ENCODE measurements at regions not wholly inside any gene's neighbourhood (a gene's known extent, or its start where the extent isn't known, plus 50 kb on each side); places are given as distances from the start of the nearest gene placed in this dataset.
A peak's percentile ranks its signal among the peaks of the same experiment; 100 is the strongest.

GRCh38 chr7:46237466-46237865 lies 316.4 kb upstream of the IGFBP3 start:
- TF ChIP-seq EZH2phosphoT487 (IDR thresholded peaks at IDR 0.05; ENCODE audit: insufficient read depth, low read depth) = no peak
- TF ChIP-seq EZH2 (IDR thresholded peaks at IDR 0.05; ENCODE audit: insufficient read depth, poor library complexity, severe bottlenecking) = no peak
- WGBS, 2 experiments (ENCODE audit: low coverage in 1 of 2, low lambda C conversion rate in 2 of 2, missing lambda C conversion rate in 2 of 2) = 89 to 100% methylated on average over 1 of the region's 1 CpG

GRCh38 chr7:46233585-46234329 lies 312.7 kb upstream of the IGFBP3 start:
- H3F3A ChIP-seq (ENCODE audit: insufficient read depth) = peaks cover 13% of the 10 kb centered on the region; the same call in 1 of the 2 replicates
- H3K9me3 ChIP-seq (ENCODE audit: low read depth) = no peaks in the 10 kb centered on the region
- TF ChIP-seq EZH2phosphoT487 (IDR thresholded peaks at IDR 0.05; ENCODE audit: insufficient read depth, low read depth) = no peak
- TF ChIP-seq EZH2 (IDR thresholded peaks at IDR 0.05; ENCODE audit: insufficient read depth, poor library complexity, severe bottlenecking) = no peak
- no peak overlapping the region for H3K4me3 ChIP-seq
- no peak overlapping the region for H3K4me2 ChIP-seq (ENCODE audit: unreplicated experiment)
- H3K9me2 ChIP-seq (ENCODE audit: insufficient read depth) = 0 out of 2 replicates have a peak, but pooled peaks cover 3% of the 10 kb centered on the region
- no peaks in the 10 kb centered on the region for H3K27me3 ChIP-seq (replicated peaks; ENCODE audit: insufficient read depth)
- H2AFZ ChIP-seq = no peak overlapping the region
- WGBS, 2 experiments (ENCODE audit: low coverage in 1 of 2, low lambda C conversion rate in 2 of 2, missing lambda C conversion rate in 2 of 2) = 97 to 100% methylated on average over 1 of the region's 1 CpG
- H3K36me3 ChIP-seq (ENCODE audit: low read depth) = no peaks in the 10 kb centered on the region
- peaks cover 21% of the 10 kb centered on the region for H3K4me1 ChIP-seq (ENCODE audit: insufficient read depth)
- H3K9ac ChIP-seq = no peak overlapping the region
- no peak overlapping the region for H3K27ac ChIP-seq
- H3K79me2 ChIP-seq (ENCODE audit: insufficient read depth) = no peaks in the 10 kb centered on the region
- in situ Hi-C loops (cut with MboI) = no loop called here
- no peaks in the 10 kb centered on the region for H4K20me1 ChIP-seq (ENCODE audit: insufficient read depth)
- DNase-seq = peak; percentile 19

More at GRCh38 chr7:46237466-46237865, 316.4 kb upstream of the IGFBP3 start:
- Histone ChIP-seq H3K4me3 (no peak overlapping the region), H3K4me1 (ENCODE audit: insufficient read depth) (no peaks in the 10 kb centered on the region), H3K9me3 (ENCODE audit: low read depth) (no peaks in the 10 kb centered on the region), H3K4me2 (ENCODE audit: unreplicated experiment) (no peak overlapping the region), H2AFZ (no peak overlapping the region), H3K36me3 (ENCODE audit: low read depth) (no peaks in the 10 kb centered on the region), H3K27me3 (replicated peaks; ENCODE audit: insufficient read depth) (no peaks in the 10 kb centered on the region), H3K79me2 (ENCODE audit: insufficient read depth) (no peaks in the 10 kb centered on the region), H3K27ac (no peak overlapping the region), H3K9ac (no peak overlapping the region), H3F3A (ENCODE audit: insufficient read depth) (no peaks in the 10 kb centered on the region), H4K20me1 (ENCODE audit: insufficient read depth) (no peaks in the 10 kb centered on the region), H3K9me2 (ENCODE audit: insufficient read depth) (no peaks in the 10 kb centered on the region)
- in situ Hi-C loops (cut with MboI) = no loop called here
- DNase-seq = no peak

GRCh38 chr7:46230990-46231305 lies 309.9 kb upstream of the IGFBP3 start:
- Histone ChIP-seq H3K27ac (peak overlapping the region; percentile 6; the same call in 1 of the 2 replicates), H3K9ac (no peak overlapping the region)

GRCh38 chr7:46230298-46230989 lies 309.4 kb upstream of the IGFBP3 start:
- H2AFZ ChIP-seq = peak overlapping the region; percentile 5; the same call in 1 of the 2 replicates
- H3K9me3 ChIP-seq (ENCODE audit: low read depth) = no peaks in the 10 kb centered on the region
- 35 to 37% methylated on average over 3 of the region's 3 CpGs for WGBS, 2 experiments (ENCODE audit: low coverage in 1 of 2, low lambda C conversion rate in 2 of 2, missing lambda C conversion rate in 2 of 2)
- no peak overlapping the region for H3K4me3 ChIP-seq
- H3K27me3 ChIP-seq (replicated peaks; ENCODE audit: insufficient read depth) = no peaks in the 10 kb centered on the region
- no peaks in the 10 kb centered on the region for H3K79me2 ChIP-seq (ENCODE audit: insufficient read depth)
- peaks cover 21% of the 10 kb centered on the region for H3K4me1 ChIP-seq (ENCODE audit: insufficient read depth)
- no peak for DNase-seq
- no peak overlapping the region for H3K4me2 ChIP-seq (ENCODE audit: unreplicated experiment)
- H3K36me3 ChIP-seq (ENCODE audit: low read depth) = no peaks in the 10 kb centered on the region
- H4K20me1 ChIP-seq (ENCODE audit: insufficient read depth) = no peaks in the 10 kb centered on the region
- 0 out of 2 replicates have a peak, but pooled peaks cover 3% of the 10 kb centered on the region for H3K9me2 ChIP-seq (ENCODE audit: insufficient read depth)
- peak overlapping the region; percentile 6; the same call in 1 of the 2 replicates for H3K27ac ChIP-seq
- no peak for TF ChIP-seq EZH2phosphoT487 (IDR thresholded peaks at IDR 0.05; ENCODE audit: insufficient read depth, low read depth)
- no peak for TF ChIP-seq EZH2 (IDR thresholded peaks at IDR 0.05; ENCODE audit: insufficient read depth, poor library complexity, severe bottlenecking)
- H3F3A ChIP-seq (ENCODE audit: insufficient read depth) = peaks cover 13% of the 10 kb centered on the region; the same call in 1 of the 2 replicates
- no peak overlapping the region for H3K9ac ChIP-seq
- in situ Hi-C loops (cut with MboI) = no loop called here

More at GRCh38 chr7:46230990-46231305, 309.9 kb upstream of the IGFBP3 start:
- H3F3A ChIP-seq (ENCODE audit: insufficient read depth) = peaks cover 13% of the 10 kb centered on the region; the same call in 1 of the 2 replicates
- H3K4me3 ChIP-seq = no peak overlapping the region
- H3K36me3 ChIP-seq (ENCODE audit: low read depth) = no peaks in the 10 kb centered on the region
- H3K79me2 ChIP-seq (ENCODE audit: insufficient read depth) = no peaks in the 10 kb centered on the region
- H3K9me3 ChIP-seq (ENCODE audit: low read depth) = no peaks in the 10 kb centered on the region
- no peaks in the 10 kb centered on the region for H4K20me1 ChIP-seq (ENCODE audit: insufficient read depth)
- H3K4me2 ChIP-seq (ENCODE audit: unreplicated experiment) = no peak overlapping the region
- H3K9me2 ChIP-seq (ENCODE audit: insufficient read depth) = 0 out of 2 replicates have a peak, but pooled peaks cover 3% of the 10 kb centered on the region
- no peak for TF ChIP-seq EZH2 (IDR thresholded peaks at IDR 0.05; ENCODE audit: insufficient read depth, poor library complexity, severe bottlenecking)
- TF ChIP-seq EZH2phosphoT487 (IDR thresholded peaks at IDR 0.05; ENCODE audit: insufficient read depth, low read depth) = no peak
- peaks cover 21% of the 10 kb centered on the region for H3K4me1 ChIP-seq (ENCODE audit: insufficient read depth)
- H2AFZ ChIP-seq = peak overlapping the region; percentile 5; the same call in 1 of the 2 replicates
- no peaks in the 10 kb centered on the region for H3K27me3 ChIP-seq (replicated peaks; ENCODE audit: insufficient read depth)
- DNase-seq = peak; percentile 20
- in situ Hi-C loops (cut with MboI) = no loop called here

Data from GM23248 (cell line).